GM21367 (cell line): ENCODE measurements at regions not wholly inside any gene's neighbourhood (a gene's known extent, or its start where the extent isn't known, plus 50 kb on each side); places are given as distances from the start of the nearest gene placed in this dataset.

Experiments
- ATAC-seq: cut with Tn5 transposase; IDR thresholded peaks from one replicate; pipeline ENCODE4 v1.9.1; 2021; ENCODE audit not compliant: unreplicated experiment

- no peak for ATAC-seq
Measured at GRCh38 chr13:74219566-74219965, 85.4 kb upstream of the KLF12 start.

DNA sequence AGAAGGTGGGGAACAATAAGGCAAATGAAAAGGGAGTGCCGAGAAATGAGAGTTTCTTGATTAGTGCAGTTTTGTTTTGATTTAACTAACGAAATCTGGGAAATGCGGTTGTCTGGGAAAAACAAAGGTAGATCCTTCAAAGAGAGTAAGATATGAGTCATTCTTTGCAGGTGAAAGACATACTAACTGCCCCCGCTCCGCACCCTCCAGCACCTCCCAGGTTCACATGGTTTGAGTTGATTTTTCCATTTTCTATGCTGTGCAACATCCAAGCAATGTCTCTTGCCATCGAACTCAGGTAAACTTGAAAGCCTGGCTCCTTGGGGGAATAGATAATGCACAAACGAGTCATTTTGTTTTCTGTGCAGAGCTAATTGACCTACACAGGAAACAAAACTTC lies 84.1 kb upstream of the KLF12 start:
- ATAC-seq, result no peak

DNA sequence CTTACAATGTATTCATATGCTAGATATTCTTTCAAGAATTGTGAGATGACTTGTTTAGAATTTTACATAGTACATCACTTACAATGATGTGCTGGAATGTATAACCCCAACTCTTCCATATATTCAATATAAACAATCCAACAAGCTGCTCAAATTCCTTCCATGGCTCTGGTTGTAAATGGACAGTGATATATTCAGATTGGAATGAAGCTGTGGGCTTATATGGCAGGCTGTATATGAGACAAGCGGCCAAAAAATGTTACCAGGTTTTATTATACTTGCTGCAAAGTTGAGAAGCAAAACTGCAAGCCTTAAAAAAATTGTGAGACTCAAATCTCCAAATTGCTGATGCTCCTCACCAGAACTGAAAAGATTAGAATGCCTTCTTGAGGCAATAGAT lies 83.6 kb upstream of the KLF12 start:
- no peak for ATAC-seq

- ATAC-seq, result no peak
Measured at GRCh38 chr13:74215420-74215819, 81.2 kb upstream of the KLF12 start.

GRCh38 chr13:74214321-74214720 lies 80.1 kb upstream of the KLF12 start:
- no peak for ATAC-seq

DNA sequence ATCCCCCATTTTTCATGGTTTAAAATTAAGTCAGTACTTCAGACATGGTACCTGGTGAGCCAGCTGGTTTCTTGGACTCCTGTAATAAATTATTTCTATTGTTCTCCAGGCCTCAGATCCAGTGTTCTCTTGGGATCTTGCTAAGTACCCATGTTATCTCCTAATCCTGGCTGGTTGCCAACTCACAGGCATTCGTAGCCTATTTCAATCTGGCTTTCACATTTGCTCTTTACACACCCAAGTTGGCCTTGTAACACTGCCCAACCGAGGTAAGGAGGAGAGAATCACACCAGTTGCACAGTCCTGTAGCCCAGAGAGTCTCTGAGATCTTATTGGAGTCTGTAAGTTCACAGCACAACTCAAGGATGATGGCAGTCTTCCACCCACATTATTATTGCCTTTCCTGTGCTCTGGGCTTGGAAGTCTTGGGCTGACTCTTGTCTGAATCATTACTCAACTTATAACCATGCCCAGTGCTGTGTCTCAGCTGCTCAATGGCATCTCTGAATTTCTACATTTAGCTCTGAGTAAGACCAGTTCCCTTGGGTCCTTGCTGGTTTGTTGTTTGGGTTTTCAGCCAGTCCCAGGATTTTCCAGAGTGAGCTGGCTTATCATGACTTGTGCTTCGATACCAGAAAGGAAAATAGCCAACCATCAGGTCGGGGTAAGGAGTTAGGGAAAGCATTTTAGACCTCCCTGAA lies 76.6 kb upstream of the KLF12 start:
- no peak for ATAC-seq

DNA sequence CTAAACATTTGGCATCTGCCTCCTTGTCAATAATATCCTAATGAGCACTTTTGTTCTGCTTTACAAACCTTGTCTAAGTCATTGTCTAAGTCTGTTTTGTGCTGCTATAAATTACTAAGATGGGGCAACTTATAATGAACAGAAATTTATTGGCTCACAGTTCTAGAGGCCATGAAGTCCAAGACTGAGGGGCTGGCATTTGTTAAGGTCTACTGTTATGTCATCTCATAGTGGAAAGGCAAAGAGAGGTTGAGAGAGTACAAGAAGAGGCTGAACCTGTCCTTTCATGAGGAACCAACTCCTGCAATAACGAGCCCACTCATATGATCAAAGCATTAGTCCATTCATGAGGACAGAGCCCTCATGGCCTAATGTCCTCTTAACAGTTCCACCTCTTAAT lies 72.7 kb upstream of the KLF12 start:
- no peak for ATAC-seq

DNA sequence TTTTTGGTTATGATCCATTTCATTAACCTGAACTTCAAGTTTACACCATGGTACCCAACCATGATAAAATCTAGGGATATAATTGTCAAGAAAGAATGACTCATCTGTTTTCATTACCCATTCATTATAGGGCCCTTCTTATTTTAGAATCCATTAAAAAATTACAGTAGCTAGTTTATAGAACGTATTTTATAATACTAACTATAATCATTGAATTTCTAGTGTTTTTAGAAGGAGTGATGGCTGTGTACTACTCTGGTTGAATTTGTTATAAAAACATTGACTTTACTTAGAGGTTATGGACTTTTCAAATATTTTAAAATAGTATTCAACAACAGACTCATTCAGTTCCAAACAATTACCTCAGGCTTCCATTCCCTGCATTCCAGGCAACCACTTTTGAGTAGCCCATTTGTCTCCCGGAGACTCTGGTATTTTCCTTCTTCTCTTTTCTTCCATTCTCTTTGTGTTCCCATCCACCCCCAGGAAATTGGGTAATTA lies 71.9 kb upstream of the KLF12 start:
- ATAC-seq, result no peak

GRCh38 chr13:74205313-74205690 lies 71.1 kb upstream of the KLF12 start:
- ATAC-seq, result no peak

DNA sequence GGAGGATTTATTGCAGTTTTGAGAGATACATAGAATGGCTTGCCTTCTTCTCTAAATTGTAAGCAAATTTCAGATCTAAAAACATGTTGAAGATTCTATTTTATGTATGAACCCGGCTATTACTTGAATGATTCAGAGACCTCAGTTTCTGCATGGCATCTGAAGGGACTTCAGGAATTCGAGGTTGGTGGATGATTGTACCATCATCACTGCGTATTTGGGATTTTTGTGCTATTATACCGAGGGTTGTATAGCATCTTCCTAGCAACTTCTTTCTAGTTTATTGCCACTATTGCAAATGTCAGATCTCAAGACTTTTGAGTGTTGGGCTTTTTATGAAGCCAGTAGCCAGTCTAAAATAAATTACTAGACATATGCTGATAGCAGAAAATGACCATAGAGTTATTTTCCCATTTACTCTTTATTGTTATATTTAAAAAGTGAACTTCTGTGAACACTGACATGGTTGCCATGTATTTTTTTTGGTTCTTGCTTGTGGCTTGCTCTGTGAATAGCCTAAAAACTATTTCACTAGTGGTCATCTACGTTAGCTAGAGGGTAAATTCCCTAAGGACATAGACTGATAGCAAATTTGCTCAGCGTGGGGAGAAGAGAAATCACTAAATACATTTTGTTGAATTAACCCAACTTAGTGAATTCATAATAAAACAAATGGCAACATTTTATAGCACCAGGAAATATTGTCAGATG lies 70.6 kb upstream of the KLF12 start:
- ATAC-seq, result no peak

- ATAC-seq, result no peak
Measured at GRCh38 chr13:74203576-74203975, 69.4 kb upstream of the KLF12 start.

DNA sequence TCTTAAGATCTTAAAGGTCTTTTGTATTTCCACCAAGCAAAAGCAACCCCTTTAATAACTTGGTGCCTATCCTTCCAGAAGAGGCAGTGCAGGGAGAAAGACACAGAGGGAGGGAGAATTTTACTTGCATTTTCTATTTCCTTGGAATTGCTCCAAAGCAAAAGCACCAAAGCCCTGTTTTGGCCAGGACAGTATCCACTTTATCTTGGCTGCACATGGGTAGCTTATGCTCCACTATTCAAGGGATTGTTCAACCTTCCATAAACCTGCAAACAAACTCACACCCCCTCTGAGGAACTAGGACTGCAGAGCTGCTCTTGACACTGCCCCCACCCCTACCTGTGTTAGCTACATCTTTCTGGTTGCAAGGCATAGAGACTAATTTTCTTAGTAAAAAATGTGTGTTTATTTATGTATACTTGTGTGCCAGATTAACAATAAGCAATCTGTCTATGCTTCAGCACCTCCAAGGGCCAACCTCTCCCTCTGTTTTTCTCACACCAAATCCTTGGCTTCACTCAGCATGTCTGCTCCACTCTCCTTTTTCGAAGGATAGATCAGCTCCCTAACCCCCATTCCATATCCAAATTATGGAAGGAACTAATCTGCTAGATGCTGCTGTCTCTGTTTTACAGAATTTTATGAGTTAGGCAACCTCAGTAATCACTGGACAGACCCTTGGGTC lies 68.1 kb upstream of the KLF12 start:
- no peak for ATAC-seq

- ATAC-seq, result no peak
Measured at GRCh38 chr13:74201530-74201929, 67.3 kb upstream of the KLF12 start.

DNA sequence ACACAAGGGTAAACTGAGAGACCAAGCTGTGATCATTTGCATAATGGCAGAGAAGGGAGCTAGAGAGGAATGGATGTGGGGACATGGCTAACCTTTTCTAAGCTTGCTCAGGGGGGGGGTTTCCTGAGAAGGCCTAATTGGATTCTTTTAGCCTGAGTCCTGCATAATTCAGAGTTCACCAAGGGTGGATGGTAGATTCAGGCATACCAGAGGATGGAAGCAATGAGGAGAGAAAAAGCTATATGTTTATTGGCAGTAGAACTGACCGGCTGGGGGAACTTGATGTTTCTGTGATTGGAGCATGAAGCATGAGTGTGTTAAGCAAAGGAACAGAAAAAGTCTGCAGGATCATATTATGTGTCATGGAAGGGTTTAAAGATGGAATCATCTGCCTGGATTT lies 65.9 kb upstream of the KLF12 start:
- ATAC-seq, result no peak

- no peak for ATAC-seq
Measured at GRCh38 chr13:74197677-74198429, 63.6 kb upstream of the KLF12 start.

- ATAC-seq, result no peak
Measured at GRCh38 chr13:74194846-74195245, 60.6 kb upstream of the KLF12 start.

DNA sequence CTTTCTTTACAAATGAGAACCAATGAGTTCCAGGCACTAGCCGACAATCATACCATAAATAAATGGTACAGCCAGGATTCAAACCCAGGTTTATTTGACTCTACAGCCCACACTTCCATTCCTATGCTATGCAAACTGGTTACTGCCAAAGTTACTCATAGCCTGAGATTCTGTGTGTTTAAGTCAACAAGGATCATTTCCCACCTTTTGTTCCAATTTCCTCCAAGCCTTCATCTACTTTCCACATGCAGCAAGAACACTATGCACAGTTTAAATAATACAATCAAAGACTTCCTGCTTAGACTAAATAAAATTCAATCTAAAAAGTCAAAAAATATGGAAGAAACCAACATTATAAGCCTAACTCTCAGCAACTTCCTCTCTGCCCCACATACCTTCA lies 59.2 kb upstream of the KLF12 start:
- no peak for ATAC-seq

GRCh38 chr13:74191410-74191809 lies 57.2 kb upstream of the KLF12 start:
- ATAC-seq, result no peak

DNA sequence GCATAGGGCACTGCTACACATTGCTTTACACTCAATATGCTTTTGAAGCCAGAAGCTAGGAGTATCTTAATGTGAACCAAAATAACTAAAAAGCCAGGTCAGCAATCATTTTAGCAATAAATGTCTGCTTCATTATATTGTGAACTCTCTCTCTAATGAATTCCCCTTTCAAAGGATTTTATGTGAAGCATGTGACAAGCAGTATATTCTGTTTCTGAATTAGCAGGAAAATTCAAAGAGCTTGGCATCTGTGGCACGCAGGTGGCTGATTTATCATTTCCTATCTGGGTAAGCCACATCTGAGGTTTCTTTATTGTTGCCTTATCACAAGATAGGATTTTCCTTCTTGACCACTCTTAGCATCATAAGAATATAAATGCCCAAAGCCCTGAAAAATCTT lies 56.8 kb upstream of the KLF12 start:
- ATAC-seq, result no peak

DNA sequence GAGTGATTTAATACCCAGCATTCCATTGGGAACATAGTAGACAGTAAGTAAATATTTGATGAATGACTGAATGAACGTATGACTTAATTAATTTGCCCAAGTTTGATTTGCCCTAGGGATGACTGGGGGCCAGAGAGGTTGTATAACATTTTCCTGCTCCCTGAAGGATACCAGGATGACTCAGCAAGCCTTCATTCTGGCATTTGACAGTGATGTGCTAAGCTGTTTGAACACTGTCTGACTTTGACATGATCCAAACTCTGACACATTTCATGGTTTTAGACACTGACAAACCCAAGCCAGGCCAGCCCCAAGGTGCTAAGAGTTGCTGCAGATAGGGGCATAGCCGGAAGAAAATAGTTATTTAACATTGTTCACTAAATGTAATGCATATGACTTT lies 53.4 kb upstream of the KLF12 start:
- ATAC-seq, result no peak

DNA sequence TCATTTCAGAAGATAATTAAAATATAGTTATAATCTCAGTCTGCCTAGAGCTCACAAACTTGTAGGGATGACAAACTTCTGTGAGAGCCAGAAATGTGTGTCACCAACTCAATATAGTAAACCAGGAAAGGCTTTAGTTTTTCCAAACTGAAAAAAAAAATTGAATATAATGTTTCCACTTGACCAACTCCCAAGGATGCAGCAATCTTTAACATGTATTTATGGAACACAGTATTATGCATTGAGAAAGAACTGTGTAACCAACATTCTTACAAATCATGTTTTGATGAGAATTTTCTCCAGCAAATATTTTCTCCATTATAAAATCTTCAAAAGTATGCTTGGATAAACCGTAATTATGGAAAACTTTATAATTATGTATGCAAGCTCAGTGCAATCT lies 50.1 kb upstream of the KLF12 start:
- no peak for ATAC-seq
